LNCAP (cell line): ENCODE measurements at regions not wholly inside any gene's neighbourhood (a gene's known extent, or its start where the extent isn't known, plus 50 kb on each side); places are given as distances from the start of the nearest gene placed in this dataset.

Experiments used
- CTCF ChIP-seq: fragments of 450-650 bp; IDR thresholded peaks from 2 replicates; pipeline ENCODE4 v1.5.1; 2017; ENCODE audit warnings: mild to moderate bottlenecking

- no peak for TF ChIP-seq CTCF
Measured at GRCh38 chr14:29982171-29982570, 54.5 kb upstream of the PRKD1 start.

GRCh38 chr14:29982993-29983392 is 55.3 kb upstream of the PRKD1 start:
- no peak for TF ChIP-seq CTCF

GRCh38 chr14:29990993-29991392 is 63.3 kb upstream of the PRKD1 start:
- no peak for TF ChIP-seq CTCF

GRCh38 chr14:29993143-29993542 is 65.5 kb upstream of the PRKD1 start:
- TF ChIP-seq CTCF, result no peak

GRCh38 chr14:29999013-29999539 is 71.4 kb upstream of the PRKD1 start:
- TF ChIP-seq CTCF, result 0 out of 2 replicates have a peak, but pooled peaks have one; percentile 17

GRCh38 chr14:30002859-30003258 is 75.2 kb upstream of the PRKD1 start:
- no peak for TF ChIP-seq CTCF

GRCh38 chr14:30005114-30005808 is 77.6 kb upstream of the PRKD1 start:
- peak; percentile 95 for TF ChIP-seq CTCF
